ENCODE measurements at regions not wholly inside any gene's neighbourhood (a gene's known extent, or its start where the extent isn't known, plus 50 kb on each side); places are given as distances from the start of the nearest gene placed in this dataset.

GRCh38 chr3:35505772-35506171, 133.6 kb upstream of the ARPP21 start:
- TF ChIP-seq, protein P1, sequence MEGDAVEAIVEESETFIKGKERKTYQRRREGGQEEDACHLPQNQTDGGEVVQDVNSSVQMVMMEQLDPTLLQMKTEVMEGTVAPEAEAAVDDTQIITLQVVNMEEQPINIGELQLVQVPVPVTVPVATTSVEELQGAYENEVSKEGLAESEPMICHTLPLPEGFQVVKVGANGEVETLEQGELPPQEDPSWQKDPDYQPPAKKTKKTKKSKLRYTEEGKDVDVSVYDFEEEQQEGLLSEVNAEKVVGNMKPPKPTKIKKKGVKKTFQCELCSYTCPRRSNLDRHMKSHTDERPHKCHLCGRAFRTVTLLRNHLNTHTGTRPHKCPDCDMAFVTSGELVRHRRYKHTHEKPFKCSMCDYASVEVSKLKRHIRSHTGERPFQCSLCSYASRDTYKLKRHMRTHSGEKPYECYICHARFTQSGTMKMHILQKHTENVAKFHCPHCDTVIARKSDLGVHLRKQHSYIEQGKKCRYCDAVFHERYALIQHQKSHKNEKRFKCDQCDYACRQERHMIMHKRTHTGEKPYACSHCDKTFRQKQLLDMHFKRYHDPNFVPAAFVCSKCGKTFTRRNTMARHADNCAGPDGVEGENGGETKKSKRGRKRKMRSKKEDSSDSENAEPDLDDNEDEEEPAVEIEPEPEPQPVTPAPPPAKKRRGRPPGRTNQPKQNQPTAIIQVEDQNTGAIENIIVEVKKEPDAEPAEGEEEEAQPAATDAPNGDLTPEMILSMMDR (IDR thresholded peaks at IDR 0.05): no peak
- TF ChIP-seq POLR2A (IDR thresholded peaks at IDR 0.05): no peak
